Muscle of back (tissue), 3 donors: ENCODE measurements at regions not wholly inside any gene's neighbourhood (a gene's known extent, or its start where the extent isn't known, plus 50 kb on each side); places are given as distances from the start of the nearest gene placed in this dataset.
A peak's percentile ranks its signal among the peaks of the same experiment; 100 is the strongest.
"Not testable (repeated sequence)": the region's sequence is repeated elsewhere in the genome, so short reads cannot be mapped to it uniquely, and the experiment has no call there.

Experiments used
- DNase-seq, 3 donors: peaks; one replicate each; pipeline versions ENCODE4 v3.0.0 to v3.0.0-alpha.2; 2013

DNA sequence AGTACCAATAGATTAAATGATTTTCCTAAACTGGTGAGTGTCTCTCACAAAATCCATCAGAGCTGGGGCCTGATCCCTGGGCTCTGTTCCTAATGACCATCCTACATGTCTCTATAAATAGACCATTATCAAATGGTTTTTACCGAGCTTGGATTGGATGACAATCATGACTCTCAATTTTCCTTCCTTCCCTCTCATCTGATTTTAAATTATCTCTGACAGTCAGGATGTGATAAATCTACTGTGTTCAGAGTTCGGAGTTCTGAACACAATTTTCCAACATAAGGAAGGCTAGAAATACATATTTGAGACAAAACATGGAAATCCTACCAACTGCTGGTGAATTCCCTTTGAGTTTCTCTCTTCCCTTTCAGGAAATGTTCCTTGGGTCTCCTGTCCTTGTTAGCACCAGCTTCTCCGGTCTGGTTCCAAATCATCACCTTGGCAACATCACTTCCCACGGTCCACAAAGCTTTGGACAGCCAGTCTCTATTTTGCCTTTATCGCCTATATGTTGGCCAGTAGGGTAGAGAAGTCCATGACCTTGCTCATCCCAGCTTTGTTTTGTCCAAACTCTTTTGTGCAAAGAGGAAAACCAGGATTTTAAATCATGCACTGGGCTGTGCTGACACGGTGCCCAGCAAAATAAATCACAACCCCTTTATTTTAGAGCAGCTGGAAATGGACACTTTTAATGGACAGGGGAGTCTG lies 139.6 kb upstream of the ITGA6 start:
- no peak for DNase-seq

DNA sequence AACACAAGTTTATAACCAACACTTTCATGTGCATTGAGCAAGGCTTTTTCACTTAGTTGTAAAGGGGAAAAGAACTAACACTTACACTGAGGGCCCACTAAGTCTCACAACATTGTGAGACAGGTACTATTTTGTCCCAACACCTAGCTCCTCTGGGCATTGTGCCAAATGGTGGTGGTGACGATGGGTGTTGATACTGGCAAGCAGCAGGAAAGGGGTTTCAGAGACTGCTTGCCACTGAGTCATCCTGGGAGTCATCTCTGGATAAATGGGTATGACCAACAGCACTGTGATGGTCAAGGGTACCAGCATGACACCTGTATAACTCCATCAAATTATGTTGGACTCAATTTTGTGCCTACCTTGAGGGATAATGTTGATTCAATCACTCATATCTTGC lies 138.8 kb upstream of the ITGA6 start:
- no peak for DNase-seq

DNA sequence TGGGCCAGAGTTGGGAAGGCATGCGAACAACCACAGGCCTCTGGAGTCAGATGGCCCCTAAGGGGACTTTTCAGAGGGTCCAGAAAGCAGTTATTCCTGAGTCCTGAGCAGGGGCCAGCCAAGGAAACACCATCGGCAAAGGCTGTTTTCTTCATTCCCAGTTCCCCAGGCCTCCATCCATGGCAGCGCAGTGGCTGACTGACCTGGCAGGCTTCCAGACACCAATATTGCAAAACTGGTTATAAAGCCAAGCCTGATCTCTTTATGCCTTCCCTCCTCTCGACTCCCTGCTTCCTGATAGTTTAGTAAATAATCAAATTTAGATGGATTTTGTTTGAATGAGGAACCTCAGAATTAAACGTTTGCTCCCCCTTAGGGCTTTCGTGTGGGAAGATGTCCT lies 133.4 kb upstream of the ITGA6 start:
- peak in 1 of 3 donors; percentile 59 for DNase-seq

DNA sequence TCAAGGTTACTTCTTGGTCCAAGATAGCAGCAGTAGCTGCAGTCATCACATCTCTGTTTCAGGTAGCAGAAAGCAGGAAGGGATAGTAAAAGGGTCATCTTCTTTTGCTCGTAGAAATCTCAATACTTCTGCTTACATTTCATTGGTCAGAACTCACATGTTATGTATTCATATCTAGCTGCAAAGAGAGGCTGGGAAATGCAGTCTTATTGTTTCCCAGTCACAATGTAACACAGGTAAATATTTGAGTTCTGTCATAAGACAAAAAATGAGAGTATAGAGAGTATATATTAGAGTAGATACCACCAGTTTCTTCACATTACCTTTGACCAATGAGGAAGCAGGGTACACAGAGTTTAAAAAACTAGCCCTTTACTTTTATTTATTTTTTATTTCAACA lies 132.4 kb upstream of the ITGA6 start:
- DNase-seq = no peak

DNA sequence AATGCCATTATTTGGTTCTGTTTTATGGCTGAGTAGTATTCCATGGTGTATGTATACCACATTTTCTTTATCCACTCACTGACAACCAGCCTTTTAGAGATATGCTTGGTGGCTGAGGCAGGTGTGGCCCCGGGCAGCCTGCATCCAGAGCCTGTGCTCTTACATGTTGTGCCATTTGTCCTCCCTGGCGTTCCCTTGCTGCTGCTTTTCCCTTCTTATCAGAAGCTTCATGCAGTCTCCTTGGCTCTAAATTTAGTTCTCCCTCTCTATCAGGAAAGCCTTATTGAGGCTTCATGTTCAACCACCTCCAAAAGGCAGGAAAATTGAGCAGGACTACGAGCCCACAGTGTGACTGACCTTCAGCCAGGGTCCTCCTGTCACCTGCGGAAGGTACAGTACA lies 131.7 kb upstream of the ITGA6 start:
- no peak for DNase-seq

DNA sequence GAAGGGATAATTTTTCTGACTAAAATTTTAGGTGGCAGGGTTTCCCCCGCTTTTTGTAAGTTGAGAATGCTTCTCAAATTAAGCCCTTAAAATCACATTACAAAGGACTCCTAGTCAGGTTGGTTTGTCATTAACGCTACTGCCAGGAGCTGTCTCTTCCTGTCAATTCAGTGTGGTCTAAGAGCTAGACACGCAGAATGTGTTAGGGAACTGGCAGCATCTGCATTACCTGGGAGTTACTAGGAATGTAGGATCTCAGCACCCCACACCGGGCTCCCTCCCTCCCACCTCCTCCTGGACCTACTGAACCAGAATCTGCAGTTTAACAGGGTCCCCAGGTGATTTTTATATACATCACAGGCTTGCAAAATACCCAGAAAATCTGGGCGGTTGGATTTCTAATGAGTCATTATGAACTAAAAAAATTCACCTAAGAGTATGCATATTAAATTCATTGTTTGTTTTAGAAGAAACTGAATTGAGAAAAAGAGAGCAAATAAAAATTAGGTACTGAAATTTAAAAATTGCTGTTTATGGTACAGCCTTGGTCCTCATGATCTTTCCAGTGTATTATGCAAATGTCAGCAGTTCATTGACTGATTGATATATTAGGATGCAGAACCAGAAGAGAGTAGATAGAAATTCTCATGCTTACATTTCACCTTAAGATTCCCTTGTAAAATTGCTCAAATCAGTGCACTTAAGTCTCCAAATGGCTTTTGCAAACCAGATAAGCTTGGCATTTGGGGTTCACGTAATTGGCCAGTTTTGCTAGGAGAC lies 130.9 kb upstream of the ITGA6 start:
- no peak for DNase-seq

DNA sequence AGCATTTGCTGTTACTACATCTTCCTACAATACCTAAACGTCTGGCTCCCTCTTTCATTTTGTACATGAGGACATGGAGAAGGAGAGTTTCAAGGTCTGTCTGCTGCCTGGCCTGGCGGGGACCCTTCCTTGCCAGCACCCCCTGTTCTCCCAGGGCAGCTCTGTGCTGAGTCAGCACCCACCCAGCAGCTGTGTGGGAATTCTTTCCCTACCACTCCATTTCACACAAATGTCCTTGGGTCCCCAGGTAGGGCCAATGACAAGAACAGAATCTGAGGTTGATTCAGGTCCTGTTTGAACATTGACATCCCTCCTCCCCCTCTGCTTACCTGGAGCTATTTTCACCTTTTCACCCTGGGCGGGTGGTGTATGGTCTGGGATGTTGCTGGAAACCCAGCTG lies 129.9 kb upstream of the ITGA6 start:
- DNase-seq = no peak

DNA sequence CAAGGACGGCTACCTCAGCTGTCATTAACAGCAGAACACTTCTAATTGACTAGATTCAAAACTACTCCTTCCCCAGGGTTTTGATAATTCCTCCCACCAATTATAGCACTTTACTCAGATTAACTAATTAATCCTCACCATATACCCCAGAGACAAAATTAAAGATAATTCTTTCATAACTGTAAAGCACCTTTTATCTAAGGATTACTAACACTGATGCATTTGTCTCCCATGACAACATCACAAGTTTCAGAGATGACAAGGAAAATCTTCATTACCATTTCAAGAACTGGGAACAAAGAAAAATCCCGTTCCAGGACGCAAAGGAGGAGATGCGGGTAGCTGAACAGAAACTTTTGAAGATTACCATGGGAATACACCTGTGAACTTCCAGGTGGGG lies 129.4 kb upstream of the ITGA6 start:
- DNase-seq = no peak

DNA sequence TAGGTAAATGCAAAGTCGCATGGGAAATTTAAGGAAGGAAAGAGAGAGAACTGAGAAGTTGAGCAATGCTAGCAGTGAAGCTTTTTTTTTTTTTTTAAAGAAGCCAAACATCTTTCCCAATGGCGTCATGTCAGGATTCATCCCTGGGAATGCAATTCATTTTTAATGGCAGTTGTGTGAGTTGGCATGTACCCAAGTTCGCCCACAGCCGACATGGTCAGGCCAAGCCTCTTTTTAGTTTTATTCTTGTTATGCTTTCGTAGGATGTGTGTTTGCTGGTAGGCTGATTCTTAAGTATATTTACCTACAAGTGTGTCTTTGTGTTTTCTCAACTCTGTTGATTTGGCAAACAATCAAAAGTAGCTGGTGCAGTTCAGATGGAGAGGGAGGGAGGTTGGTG lies 127.6 kb upstream of the ITGA6 start:
- no peak for DNase-seq

DNA sequence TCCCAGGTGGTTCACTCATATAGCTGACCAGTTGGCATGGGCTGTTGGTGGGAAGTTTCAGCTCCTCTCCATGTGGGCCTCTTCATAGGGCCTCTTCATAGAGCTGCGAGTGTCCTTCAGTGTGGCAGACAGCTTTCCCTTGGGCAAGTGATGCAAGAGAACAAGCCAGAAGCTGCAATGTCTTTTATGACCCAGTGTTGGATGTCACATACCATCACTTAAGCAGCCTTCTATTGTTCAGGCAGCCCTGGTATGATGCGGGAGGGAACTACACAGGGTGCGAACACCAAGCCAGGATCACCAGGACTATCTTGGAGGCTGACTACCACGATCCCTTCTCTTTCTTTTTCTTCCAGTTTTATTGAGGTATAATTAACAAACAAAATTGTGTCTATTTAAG lies 126.5 kb upstream of the ITGA6 start:
- no peak for DNase-seq

DNA sequence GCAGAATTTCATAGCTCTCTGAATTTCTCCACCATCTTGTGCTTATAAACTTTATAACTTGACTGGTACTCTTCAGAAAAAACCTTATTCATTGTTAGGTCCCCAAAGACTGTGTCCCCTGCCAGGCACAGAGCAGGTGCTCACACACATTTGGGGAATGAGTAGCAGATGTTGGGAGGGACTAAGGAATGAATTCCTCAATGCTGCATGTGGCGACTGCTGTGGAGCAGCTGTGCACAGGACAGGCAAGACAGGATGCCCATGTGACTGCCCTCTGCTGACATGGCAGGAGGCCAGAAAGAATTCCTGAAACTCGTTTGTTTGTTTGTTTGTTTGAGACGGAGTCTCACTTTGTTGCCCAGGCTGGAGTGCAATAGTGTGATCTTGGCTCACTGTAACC lies 122.3 kb upstream of the ITGA6 start:
- no peak for DNase-seq

DNA sequence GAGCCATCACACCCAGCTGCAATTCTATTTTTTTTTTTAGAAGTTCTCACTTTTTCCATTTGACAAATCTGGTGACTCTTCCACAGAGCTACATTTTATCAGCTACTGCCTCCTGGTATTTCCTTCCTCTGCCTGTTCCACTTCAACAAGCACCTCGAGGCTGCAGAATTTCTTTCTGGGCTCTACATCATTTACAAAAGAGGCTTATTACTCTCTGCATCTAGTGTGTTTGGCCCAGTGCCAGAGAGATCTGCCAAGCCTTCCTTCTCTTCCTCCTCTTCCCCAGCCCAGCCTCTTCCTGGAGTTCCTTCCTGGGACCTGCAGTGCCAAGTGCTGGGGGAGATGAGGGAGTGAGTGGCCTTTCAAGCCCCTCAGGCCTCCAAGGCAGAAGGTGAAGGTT lies 119.6 kb upstream of the ITGA6 start:
- peak in 1 of 3 donors; percentile 43 for DNase-seq

DNA sequence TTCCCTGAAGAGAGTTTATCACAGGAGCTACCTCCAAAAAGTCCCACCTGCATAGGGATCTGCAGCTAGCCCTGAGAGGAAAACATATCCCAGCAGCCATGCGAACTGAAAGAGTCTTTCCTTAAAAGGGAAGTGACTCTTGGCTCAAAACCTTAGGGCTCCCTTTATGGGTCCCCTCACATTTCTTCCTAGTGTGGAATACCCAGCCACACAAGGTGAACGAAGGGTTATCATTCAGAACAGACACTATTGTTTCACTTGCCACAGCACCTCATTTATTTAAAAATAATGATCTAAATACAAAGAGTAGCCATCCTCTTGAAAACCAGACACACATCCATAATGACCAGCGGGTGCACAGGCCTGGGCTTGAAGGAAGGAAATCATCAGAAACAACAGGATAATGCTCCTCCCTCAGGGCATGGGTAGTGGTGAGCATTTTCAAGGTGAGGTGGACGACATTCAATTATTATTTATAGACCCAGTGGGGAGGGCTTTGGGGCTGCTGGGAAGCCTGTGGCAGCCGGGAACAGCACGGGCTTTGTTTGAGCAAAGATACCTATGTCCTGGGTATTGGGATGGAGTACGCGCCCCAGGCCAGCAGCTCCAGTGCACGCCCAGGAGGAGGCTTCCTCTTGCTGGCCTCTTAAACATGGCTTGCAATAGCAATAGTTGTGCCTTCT lies 119.0 kb upstream of the ITGA6 start:
- DNase-seq = no peak

DNA sequence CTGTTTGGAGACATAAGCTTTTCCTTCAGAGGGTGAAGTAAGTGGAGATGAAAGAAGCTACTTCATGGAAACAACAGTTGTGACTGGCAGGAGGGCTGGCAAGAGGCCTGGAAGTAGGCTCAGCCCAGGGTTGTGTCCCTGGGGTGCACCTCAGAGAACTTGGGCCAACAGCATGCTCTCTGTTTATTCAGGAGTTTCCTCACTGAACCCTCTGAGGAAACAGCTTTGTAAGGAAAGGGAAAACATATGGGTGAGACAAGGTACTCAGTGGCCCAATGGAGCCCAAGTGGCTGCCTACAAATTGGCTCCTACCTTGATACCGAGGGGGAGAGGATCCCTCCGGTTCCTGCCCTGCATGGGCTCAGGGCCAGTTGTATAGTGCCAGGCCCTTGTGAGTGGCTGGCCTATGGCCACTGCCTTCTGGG lies 115.5 kb upstream of the ITGA6 start:
- peak in 1 of 3 donors; percentile 22 for DNase-seq

DNA sequence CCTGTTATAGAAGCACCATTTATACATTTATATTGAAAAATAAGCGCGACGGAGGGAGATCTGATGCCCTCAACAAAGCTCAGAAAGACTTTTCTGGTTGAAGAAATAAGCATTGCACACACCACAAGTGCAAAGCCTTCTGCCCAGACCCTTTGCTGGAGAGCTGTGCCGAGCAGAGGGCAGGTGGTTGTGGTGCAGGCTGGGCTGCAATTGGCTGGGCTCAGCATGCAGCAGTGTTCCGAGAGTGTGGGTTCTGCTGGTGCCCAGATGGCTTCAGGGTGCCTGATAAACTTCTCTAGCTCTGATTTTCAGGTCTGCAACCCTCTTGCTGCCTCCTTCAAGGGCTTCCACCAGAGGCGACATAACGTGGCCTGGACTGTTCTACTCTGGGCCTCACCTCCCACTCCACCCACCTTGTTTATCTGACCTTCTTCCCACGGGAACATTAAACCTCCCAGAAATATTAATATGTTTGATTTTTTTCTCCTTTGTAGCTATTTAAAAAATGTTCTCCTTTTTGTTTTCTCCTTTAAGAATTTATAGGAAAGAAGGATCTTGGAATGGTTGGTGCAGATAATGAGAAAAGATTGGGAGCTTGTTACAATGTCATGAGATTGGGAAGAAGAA lies 113.6 kb upstream of the ITGA6 start:
- no peak for DNase-seq

DNA sequence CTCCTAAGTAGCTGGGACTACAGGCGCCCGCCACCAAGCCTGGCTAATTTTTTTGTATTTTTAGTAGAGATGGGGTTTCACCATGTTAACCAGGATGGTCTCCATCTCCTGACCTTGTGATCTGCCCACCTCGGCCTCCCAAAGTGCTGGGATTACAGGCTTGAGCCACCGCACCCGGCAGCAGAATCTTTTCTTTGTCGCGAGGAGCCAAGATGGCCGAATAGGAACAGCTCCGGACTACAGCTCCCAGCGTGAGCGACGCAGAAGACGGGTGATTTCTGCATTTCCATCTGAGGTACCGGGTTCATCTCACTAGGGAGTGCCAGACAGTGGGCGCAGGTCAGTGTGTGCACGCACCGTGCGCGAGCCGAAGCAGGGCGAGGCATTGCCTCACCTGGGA lies 112.3 kb upstream of the ITGA6 start:
- DNase-seq = not testable (repeated sequence)

DNA sequence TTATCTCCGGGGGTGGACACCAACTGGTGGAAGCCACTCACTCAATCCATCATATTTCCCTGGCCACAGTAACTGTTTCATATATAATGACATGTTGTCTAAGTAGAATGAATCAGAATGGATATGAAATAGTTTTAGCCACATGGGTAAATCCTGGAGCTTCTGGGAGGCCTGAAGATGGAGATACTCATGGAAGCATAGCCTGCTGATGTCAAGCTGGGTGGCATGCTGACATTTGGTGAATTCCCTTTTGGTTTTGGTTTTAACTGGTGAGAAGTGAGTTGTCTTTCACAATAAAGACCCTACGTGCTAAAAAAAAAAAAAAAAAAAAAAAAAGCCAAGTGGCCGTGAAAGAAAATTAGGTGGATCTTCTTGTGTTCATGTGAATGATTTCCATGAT lies 105.3 kb upstream of the ITGA6 start:
- DNase-seq = no peak

DNA sequence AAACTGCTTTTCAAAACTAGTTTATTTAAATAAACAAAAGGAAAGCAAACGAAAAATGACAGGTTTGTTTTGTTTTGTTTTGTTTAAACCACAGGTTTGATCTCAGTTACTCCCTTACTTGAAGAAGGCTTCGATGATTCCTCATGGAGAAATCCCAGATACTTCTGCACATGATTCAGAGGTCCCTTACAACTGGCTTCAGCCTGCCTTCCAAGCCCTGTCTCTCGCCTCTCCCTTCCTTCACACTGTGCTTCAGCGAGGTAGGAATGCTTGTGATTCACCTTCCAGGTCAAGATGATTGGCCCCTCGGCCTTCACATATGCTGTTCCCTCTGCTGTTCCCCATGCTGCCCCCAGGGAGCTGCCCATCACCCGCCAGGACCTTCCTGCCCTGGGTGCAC lies 104.1 kb upstream of the ITGA6 start:
- no peak for DNase-seq

DNA sequence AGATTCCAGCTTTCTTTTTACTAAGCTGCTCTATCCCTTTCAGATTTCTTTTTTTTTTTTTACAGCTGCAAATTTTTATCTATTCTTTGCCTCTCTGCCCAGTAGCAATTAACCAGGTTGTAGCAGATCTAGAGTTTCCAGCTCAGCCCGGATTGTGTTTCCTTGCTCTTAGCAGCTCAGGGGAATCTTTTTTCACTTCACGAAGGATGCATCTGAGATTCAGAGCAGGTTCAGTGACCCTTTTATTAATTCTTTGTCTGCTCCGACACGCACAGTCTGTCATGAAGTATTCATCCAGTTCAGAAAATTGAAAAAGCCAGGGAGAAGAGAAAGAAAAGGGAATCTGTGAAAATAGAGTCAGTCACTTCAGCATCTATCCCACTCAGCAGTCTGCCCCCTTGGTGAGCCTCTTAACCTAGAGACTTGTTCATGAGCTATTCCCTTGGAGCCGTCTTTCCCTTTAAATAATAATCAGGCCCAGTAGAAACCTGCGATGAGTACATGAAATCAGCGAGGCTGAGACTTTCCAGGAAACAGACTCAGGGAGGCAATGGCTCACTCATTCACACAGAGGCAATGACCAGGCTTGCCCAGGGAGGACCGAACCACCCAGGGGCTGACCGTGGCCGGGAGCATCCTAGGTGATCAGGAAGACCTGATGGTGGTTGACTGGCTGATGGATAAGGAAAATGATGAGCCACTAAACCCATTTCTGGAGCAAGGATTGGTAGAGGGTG lies 103.4 kb upstream of the ITGA6 start:
- DNase-seq = no peak

DNA sequence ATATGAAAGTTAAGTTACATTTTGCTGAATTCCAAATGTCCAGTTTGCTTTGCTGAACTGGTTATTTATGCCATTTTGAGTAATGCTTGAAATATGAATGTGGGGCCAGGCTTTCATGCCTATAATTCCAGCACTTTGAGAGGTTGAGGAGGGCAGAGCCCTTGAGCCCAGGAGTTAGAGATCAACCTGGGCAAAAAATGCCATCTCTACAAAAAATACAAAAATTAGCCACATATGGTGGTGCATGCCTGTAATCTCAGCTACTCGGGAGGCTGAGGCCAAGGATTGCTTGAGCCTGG lies 101.2 kb upstream of the ITGA6 start:
- no peak for DNase-seq

DNA sequence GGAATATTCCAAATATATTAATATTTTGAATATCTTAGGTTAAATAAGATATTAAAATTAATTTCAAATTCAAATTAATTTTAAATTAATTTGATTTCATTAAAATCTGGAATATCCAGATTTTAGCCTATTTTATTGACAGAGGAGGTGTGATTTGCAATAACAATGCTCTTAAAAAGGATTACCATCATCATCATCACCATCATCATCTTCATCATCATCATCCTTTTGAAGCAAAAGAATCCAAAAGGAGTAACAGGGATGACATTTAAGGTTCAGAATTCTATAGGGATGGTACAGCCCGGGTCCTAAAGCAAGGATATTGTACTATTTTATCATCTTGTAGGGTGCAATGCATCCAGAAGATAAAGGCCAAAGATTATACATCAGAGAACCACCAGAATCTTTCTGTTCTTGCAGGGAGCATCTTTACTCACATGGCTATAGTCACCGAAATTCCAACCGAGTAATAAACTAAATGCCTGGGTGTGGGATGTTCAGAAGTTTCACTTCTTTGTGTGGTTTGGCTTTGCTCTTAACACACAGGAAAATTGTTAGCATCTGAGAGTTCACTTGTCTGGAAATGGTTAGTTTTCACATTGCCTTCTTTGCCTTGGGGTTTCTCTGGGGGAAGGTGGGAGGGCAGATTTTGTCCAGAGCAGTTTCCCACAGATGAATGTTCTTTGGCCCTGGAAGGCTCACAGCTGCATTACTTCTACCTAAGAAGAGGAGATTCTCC lies 99.1 kb upstream of the ITGA6 start:
- no peak for DNase-seq
